ENCODE measurements at regions not wholly inside any gene's neighbourhood (a gene's known extent, or its start where the extent isn't known, plus 50 kb on each side); places are given as distances from the start of the nearest gene placed in this dataset.

DNA sequence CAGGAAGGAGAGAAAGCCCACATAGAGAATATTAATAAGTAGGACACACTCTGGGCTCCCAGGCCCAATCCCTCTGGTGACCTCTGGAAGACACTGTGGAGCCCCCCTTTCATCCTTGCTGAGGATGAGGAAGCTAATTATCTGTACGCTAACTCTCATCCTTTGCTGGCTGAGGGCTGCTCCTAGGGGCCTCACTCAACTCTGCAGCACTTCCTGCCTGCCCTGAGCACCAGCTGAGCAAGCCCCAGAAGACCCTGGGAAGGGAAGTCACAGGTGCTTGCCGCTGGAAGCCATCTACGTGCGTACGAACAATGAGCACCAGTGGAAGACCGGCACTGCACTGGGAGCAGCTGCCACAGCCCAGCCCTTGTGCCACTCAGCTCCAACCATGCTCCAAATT, 145.8 kb upstream of the CDH5 start:
- Mint-ChIP-seq H3K27ac (no peak overlapping the region), H3K27me3 (ENCODE audit: low read depth) (peaks cover 18% of the 10 kb centered on the region)
- TF ChIP-seq CTCF (IDR thresholded peaks at IDR 0.05; ENCODE audit: unreplicated experiment): no peak

GRCh38 chr16:66219491-66219890, 147.0 kb upstream of the CDH5 start:
- no peak overlapping the region for H3K27ac Mint-ChIP-seq
- peaks cover 16% of the 10 kb centered on the region for H3K27me3 Mint-ChIP-seq (ENCODE audit: low read depth)
- no peak for TF ChIP-seq CTCF (IDR thresholded peaks at IDR 0.05; ENCODE audit: unreplicated experiment)
- H3K4me1 Mint-ChIP-seq: peaks cover 6% of the 10 kb centered on the region
- H3K9me3 Mint-ChIP-seq: no peaks in the 10 kb centered on the region
- DNase-seq (ENCODE audit: low spot score in 2 of 2, unreplicated experiment in 2 of 2): no peak
- H3K36me3 Mint-ChIP-seq: no peaks in the 10 kb centered on the region
- no peak overlapping the region for H3K4me3 Mint-ChIP-seq

More for the DNA sequence above, 145.8 kb upstream of the CDH5 start:
- Mint-ChIP-seq H3K4me1 (peaks cover 6% of the 10 kb centered on the region), H3K36me3 (no peaks in the 10 kb centered on the region), H3K4me3 (no peak overlapping the region), H3K9me3 (no peaks in the 10 kb centered on the region)
- DNase-seq (ENCODE audit: low spot score in 2 of 2, unreplicated experiment in 2 of 2): no peak

DNA sequence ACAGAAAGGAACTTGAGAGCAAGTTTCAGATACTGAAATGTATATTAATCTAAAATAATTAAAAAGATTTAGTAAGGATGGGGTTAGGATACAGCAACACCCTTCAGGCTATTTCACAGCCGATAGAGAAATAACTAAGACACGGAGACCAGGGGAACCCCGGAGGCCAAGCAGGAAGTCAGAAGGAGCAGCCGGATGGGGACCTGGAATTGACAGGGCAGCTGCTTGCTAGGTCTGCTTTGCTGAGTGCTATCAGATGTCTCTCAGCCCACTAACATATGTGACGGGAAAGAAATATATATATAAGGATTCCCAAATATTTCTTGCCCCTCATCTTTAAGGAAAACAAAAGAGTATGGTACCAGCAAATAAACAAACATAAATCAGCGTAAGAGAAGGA, 154.1 kb upstream of the CDH5 start:
- no peaks in the 10 kb centered on the region for H3K36me3 Mint-ChIP-seq
- H3K9me3 Mint-ChIP-seq: no peaks in the 10 kb centered on the region
- H3K27ac Mint-ChIP-seq: no peak overlapping the region
- H3K4me3 Mint-ChIP-seq: no peak overlapping the region
- no peak for TF ChIP-seq CTCF (IDR thresholded peaks at IDR 0.05; ENCODE audit: unreplicated experiment)
- peaks cover 10% of the 10 kb centered on the region for H3K27me3 Mint-ChIP-seq (ENCODE audit: low read depth)
- no peak for DNase-seq (ENCODE audit: low spot score in 2 of 2, unreplicated experiment in 2 of 2)
- H3K4me1 Mint-ChIP-seq: peaks cover 2% of the 10 kb centered on the region

GRCh38 chr16:66211651-66212050, 154.8 kb upstream of the CDH5 start:
- no peaks in the 10 kb centered on the region for H3K36me3 Mint-ChIP-seq
- H3K27ac Mint-ChIP-seq: no peak overlapping the region
- no peaks in the 10 kb centered on the region for H3K9me3 Mint-ChIP-seq
- H3K4me3 Mint-ChIP-seq: no peak overlapping the region
- peaks cover 2% of the 10 kb centered on the region for H3K4me1 Mint-ChIP-seq
- TF ChIP-seq CTCF (IDR thresholded peaks at IDR 0.05; ENCODE audit: unreplicated experiment): no peak
- H3K27me3 Mint-ChIP-seq (ENCODE audit: low read depth): peaks cover 10% of the 10 kb centered on the region
- DNase-seq (ENCODE audit: low spot score in 2 of 2, unreplicated experiment in 2 of 2): no peak

DNA sequence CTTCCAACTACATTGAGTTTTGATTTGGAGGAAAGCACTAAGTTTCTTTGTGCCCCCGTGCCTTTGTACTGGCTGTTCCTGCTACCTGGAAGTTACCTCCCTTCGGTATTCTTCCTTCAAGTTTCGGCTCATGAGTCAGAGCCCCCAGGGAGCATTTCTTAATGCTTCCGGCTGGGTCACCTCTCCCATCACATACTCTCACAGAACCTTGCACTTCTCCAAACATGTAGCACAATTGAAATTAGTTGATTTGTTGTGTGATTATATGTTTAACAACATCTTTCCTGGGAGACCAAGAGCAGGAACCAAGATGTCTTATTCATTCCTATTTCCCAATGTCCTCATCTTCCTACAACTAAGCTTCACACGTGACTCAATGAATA, 158.6 kb upstream of the CDH5 start:
- no peak for TF ChIP-seq CTCF (IDR thresholded peaks at IDR 0.05; ENCODE audit: unreplicated experiment)
- no peak overlapping the region for H3K4me3 Mint-ChIP-seq

More for the DNA sequence above, 158.6 kb upstream of the CDH5 start:
- H3K36me3 Mint-ChIP-seq: no peaks in the 10 kb centered on the region
- H3K27me3 Mint-ChIP-seq (ENCODE audit: low read depth): peaks cover 12% of the 10 kb centered on the region
- H3K4me1 Mint-ChIP-seq: peaks cover 16% of the 10 kb centered on the region
- H3K9me3 Mint-ChIP-seq: no peaks in the 10 kb centered on the region
- DNase-seq (ENCODE audit: low spot score in 2 of 2, unreplicated experiment in 2 of 2): no peak
- H3K27ac Mint-ChIP-seq: no peak overlapping the region

Data from mesothelial cell of epicardium (in vitro differentiated cells).